GM18511 (cell line): ENCODE measurements at regions not wholly inside any gene's neighbourhood (a gene's known extent, or its start where the extent isn't known, plus 50 kb on each side); places are given as distances from the start of the nearest gene placed in this dataset.
"Not testable (repeated sequence)": the region's sequence is repeated elsewhere in the genome, so short reads cannot be mapped to it uniquely, and the experiment has no call there.

Source experiments
- ATAC-seq: cut with Tn5 transposase; IDR thresholded peaks from one replicate; pipeline ENCODE4 v1.9.1; 2021; ENCODE audit warnings: mild to moderate bottlenecking, moderate library complexity; ENCODE audit not compliant: unreplicated experiment

DNA sequence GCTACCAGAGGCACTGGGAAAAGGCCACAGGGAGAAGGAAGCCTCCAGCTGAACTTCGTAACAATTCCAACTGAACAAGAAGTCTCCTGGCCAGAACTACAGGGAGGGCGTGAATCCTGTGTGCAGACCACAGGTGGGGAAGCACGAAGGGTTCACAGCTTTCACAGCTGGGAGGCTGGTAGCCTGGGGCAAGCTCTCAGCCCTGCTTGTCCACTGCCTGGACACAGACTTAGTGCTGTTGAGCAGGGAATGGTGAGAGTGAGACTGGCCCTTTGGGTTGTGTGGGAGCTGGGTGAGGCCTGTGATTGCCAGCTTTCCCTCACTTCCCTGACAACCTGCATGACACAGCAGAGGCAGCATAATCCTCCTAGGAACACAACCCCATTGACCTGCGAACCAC is 52.1 kb upstream of the TMEM45B start:
- not testable (repeated sequence) for ATAC-seq

DNA sequence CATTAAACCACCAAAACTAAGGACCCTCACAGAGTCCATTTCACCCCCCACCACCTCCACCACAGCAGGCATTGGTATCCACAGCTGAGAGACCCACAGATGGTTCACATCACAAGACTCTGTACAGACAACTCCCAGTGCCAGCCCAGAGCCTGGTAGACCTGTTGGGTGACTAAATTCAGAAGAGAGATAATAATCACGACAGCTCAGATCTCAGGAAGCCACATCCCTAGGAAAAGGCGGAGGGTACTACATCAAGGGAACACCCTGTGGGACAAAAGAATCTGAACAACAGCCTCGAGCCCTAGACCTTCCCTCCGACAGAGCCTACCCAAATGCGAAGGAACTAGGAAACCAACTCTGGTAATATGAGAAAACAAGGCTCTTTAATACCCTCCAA is 51.4 kb upstream of the TMEM45B start:
- ATAC-seq: not testable (repeated sequence)
